ENCODE measurements at regions not wholly inside any gene's neighbourhood (a gene's known extent, or its start where the extent isn't known, plus 50 kb on each side); places are given as distances from the start of the nearest gene placed in this dataset.

DNA sequence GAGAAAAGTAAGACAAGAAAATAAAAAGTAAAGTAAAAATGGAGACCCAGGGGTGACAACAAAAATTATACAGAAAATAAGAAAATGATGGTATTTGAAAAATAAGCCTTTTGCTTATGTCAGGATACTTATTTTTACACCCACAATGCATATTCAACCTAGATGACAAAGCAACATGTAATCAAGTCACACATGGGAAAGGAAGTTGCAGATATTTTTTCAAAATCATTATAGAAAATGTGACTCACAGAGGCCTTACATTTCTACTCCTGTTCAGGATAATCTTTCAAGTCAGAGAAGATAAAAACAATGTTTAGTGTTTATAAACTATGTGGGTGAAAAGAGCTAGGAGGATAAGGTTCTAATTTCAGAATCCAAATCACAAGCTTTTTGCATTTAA, 275.3 kb upstream of the UBE2E3 start:
- TF ChIP-seq, protein P1, sequence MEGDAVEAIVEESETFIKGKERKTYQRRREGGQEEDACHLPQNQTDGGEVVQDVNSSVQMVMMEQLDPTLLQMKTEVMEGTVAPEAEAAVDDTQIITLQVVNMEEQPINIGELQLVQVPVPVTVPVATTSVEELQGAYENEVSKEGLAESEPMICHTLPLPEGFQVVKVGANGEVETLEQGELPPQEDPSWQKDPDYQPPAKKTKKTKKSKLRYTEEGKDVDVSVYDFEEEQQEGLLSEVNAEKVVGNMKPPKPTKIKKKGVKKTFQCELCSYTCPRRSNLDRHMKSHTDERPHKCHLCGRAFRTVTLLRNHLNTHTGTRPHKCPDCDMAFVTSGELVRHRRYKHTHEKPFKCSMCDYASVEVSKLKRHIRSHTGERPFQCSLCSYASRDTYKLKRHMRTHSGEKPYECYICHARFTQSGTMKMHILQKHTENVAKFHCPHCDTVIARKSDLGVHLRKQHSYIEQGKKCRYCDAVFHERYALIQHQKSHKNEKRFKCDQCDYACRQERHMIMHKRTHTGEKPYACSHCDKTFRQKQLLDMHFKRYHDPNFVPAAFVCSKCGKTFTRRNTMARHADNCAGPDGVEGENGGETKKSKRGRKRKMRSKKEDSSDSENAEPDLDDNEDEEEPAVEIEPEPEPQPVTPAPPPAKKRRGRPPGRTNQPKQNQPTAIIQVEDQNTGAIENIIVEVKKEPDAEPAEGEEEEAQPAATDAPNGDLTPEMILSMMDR (IDR thresholded peaks at IDR 0.05), result no peak
- TF ChIP-seq POLR2A (IDR thresholded peaks at IDR 0.05), result no peak

All from lower leg skin (tissue), 3 donors.